ENCODE measurements at regions not wholly inside any gene's neighbourhood (a gene's known extent, or its start where the extent isn't known, plus 50 kb on each side); places are given as distances from the start of the nearest gene placed in this dataset.

- TF ChIP-seq POLR2A (IDR thresholded peaks at IDR 0.05): no peak
- no peak for TF ChIP-seq CTCF (IDR thresholded peaks at IDR 0.05)
- no peak for TF ChIP-seq POLR2AphosphoS5 (IDR thresholded peaks at IDR 0.05)
Measured at GRCh38 chr15:72851586-72851985, 68.0 kb upstream of the ADPGK start.

All from breast epithelium (tissue), 3 donors.